Ovary (tissue), 7 donors: ENCODE measurements at regions not wholly inside any gene's neighbourhood (a gene's known extent, or its start where the extent isn't known, plus 50 kb on each side); places are given as distances from the start of the nearest gene placed in this dataset.

ENCODE experiments used
- DNase-seq, 5 donors: peaks; one replicate each; pipeline ENCODE4 v3.0.0-alpha.2; 2019 to 2020
- H3K27ac ChIP-seq, 2 donors: fragments of 200-600 bp; one replicate each; pipeline versions ENCODE4 v1.5.1 to v1.8.0; 2019 to 2022
- H3K27me3 ChIP-seq: fragments of 200-600 bp; one replicate; pipeline ENCODE4 v1.8.0; 2022
- H3K36me3 ChIP-seq: fragments of 200-600 bp; sonication (generic); one replicate; pipeline ENCODE4 v1.5.1; 2019
- H3K4me1 ChIP-seq: one replicate; pipeline ENCODE4 v1.8.1; 2013; ENCODE audit warnings: mild to moderate bottlenecking, moderate library complexity; ENCODE audit not compliant: insufficient read depth
- H3K4me3 ChIP-seq: fragments of 200-600 bp; sonication (generic); one replicate; pipeline ENCODE4 v1.5.1; 2017
- H3K9me3 ChIP-seq, 2 donors: fragments of 200-600 bp in 1 of 2; sonication (generic) in 1 of 2; one replicate each; pipeline versions ENCODE4 v1.5.1 to v1.8.1; 2013 to 2019; ENCODE audit warnings: mild to moderate bottlenecking in 1 of 2, moderate library complexity in 1 of 2
- CTCF ChIP-seq, 3 donors: fragments of 450-650 bp in 2 of 3; fragments of 200-600 bp in 1 of 3; IDR thresholded peaks; one replicate each; pipeline versions ENCODE4 v1.5.1 to v1.8.0; 2016 to 2022; ENCODE audit warnings: antibody characterized with exemption in 3 of 3, mild to moderate bottlenecking in 1 of 3
- EP300 ChIP-seq: sonication (generic); formaldehyde crosslinking; IDR thresholded peaks from one replicate; pipeline ENCODE4 v1.6.1; 2017; ENCODE audit warnings: antibody characterized with exemption
- POLR2A ChIP-seq: fragments of 450-650 bp; IDR thresholded peaks from one replicate; pipeline ENCODE4 v1.6.1; 2017; ENCODE audit warnings: antibody characterized with exemption, mild to moderate bottlenecking, moderate library complexity
- WGBS, 3 donors: extraction: QIAGEN DNeasy Blood & Tissue Kit in 1 of 3; methylation state at CpG; one replicate each; pipeline versions ENCODE4 v1.1.5 to v1.1.7; 2013 to 2017; 5-methylcytosine and 5-hydroxymethylcytosine counted together
- intact Hi-C, 4 donors: fragments of 100-400 bp; cut with DNase I; formaldehyde crosslinking; loops; one replicate each; pipeline versions ENCODE4 v1.11.0 to v1.15.1; 2022 to 2023
- donor health status: DM: no; HTN: no; CAD: no; lungs with moderate emphysema.
- donor health status: DM: no; HTN: no; CAD: no.
- donor health status: Bipolar disorder and iron deficiency.
- donor health status: DM: no; HTN: no; CAD: no.
- donor health status: DM: yes; HTN: yes; CAD: no.

DNA sequence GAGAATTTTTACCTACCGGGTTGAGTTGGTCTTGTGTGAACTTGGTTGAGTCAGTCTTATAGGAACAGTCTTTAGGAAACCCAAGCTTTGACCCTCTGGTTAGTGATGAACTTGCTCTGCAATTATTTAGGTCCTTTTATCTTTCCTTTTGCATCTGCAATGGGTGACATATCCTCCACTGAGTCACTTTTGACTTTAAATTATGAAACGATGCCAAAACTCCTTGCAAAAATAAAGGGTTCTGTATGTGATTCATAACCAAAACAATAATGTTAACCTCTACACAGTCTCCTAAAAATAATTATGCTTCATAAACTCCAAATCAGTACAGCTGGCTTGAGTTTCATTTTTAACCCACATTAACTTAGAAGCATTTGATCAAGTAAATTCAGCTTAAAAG, 979.4 kb downstream of the GALC start:
- intact Hi-C loops = no loop called here
- 15 to 34% (median 25%) methylated on average over 2 of the region's 2 CpGs for WGBS, 3 donors
- no peak for DNase-seq
- no peaks in the 10 kb centered on the region for H3K27me3 ChIP-seq
- H3K4me1 ChIP-seq = no peaks in the 10 kb centered on the region
- no peaks in the 10 kb centered on the region for H3K9me3 ChIP-seq
- no peaks in the 10 kb centered on the region for H3K36me3 ChIP-seq
- no peak overlapping the region for H3K27ac ChIP-seq
- H3K4me3 ChIP-seq = no peak overlapping the region
- no peak for TF ChIP-seq POLR2A
- no peak for TF ChIP-seq CTCF (IDR thresholded peaks at IDR 0.05)
- no peak for TF ChIP-seq EP300

- Histone ChIP-seq H3K27me3 (no peaks in the 10 kb centered on the region), H3K4me3 (no peak overlapping the region), H3K9me3 (no peaks in the 10 kb centered on the region), H3K4me1 (no peaks in the 10 kb centered on the region), H3K36me3 (no peaks in the 10 kb centered on the region), H3K27ac (no peak overlapping the region)
- intact Hi-C loops = no loop called here
- DNase-seq = no peak
- TF ChIP-seq EP300 (no peak), POLR2A (no peak), CTCF (IDR thresholded peaks at IDR 0.05) (no peak)
- WGBS, 3 donors = 87 to 95% (median 93%) methylated on average over 1 of the region's 1 CpG
These were observed 984.0 kb downstream of the GALC start for GRCh38 chr14:87008965-87009364.

DNA sequence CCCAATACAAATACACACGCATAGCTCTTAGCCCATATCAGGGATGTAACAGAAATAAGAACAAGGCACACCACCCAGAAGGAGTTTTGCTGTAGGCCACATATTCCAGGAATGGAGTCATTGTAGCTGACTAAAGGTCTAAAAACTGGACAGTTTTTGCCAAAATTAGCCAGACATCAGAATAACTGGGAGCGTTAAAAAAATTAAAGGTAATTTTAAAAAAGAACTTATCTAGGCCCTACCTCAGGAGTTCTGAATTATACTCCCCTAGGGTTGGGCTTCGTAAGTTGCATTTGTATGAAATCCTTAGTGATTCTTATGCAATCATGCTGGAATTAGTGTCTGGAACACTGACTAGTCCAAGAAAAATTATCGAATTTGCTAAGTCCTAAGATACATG, 987.7 kb downstream of the GALC start:
- intact Hi-C loops = no loop called here
- WGBS, 3 donors = 45 to 62% (median 48%) methylated on average over 4 of the region's 4 CpGs
- Histone ChIP-seq H3K4me1 (no peaks in the 10 kb centered on the region), H3K4me3 (no peak overlapping the region), H3K9me3 (no peaks in the 10 kb centered on the region), H3K27ac (no peak overlapping the region), H3K36me3 (no peaks in the 10 kb centered on the region), H3K27me3 (no peaks in the 10 kb centered on the region)
- DNase-seq = no peak
- TF ChIP-seq POLR2A (no peak), CTCF (IDR thresholded peaks at IDR 0.05) (no peak), EP300 (no peak)

DNA sequence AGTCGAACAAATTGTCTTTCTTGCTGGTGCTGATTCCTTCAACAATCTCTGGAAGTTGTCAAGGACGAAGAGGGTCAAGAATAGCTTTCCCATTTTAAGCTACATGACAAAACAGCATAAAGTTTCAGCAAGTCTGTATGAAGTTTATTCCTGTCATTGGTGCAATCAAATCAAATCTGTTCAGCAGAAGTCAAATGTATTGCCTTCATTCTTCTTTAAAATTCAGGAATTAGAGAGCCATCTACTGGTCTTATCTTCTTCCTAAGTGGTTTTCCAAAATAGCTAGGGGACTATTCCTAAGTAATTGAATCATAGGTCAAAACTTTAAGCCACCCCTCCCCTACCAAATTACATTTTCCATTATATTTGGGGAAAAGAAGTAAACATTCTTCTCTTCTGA, 990.2 kb downstream of the GALC start:
- no peak for TF ChIP-seq CTCF (IDR thresholded peaks at IDR 0.05)
- no peak for TF ChIP-seq EP300
- no peak for TF ChIP-seq POLR2A
- DNase-seq = no peak
- intact Hi-C loops = no loop called here
- Histone ChIP-seq H3K9me3 (no peaks in the 10 kb centered on the region), H3K4me3 (no peak overlapping the region), H3K36me3 (no peaks in the 10 kb centered on the region), H3K27me3 (no peaks in the 10 kb centered on the region), H3K4me1 (no peaks in the 10 kb centered on the region), H3K27ac (no peak overlapping the region)
- 10 to 39% (median 14%) methylated on average over 2 of the region's 2 CpGs for WGBS, 3 donors

DNA sequence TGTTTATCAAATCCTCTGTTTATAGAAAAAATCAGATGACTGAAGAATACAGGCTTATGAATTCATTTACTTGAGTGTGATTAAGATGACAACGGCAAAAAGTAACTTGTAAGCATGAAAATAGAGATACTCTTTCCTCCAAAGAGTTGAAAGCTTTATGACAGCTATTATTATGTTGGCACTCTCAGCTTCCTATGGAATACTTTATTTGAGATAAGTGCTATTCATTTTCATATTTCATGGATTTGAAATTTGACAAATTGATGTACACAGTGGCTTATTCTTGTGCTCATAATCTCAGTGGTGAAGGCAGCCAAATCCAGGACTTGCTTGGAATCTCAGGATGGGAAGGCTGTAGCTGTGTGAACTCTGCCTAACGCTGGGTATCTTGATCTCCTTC, 991.6 kb downstream of the GALC start:
- H3K36me3 ChIP-seq = no peaks in the 10 kb centered on the region
- no peak overlapping the region for H3K27ac ChIP-seq
- no peak for DNase-seq
- no peaks in the 10 kb centered on the region for H3K9me3 ChIP-seq
- no peaks in the 10 kb centered on the region for H3K4me1 ChIP-seq
- intact Hi-C loops = no loop called here
- no peaks in the 10 kb centered on the region for H3K27me3 ChIP-seq
- no peak overlapping the region for H3K4me3 ChIP-seq
- no peak for TF ChIP-seq CTCF (IDR thresholded peaks at IDR 0.05)
- no peak for TF ChIP-seq POLR2A
- no peak for TF ChIP-seq EP300
- 66 to 80% (median 77%) methylated on average over 2 of the region's 2 CpGs for WGBS, 3 donors
